ENCODE measurements at regions not wholly inside any gene's neighbourhood (a gene's known extent, or its start where the extent isn't known, plus 50 kb on each side); places are given as distances from the start of the nearest gene placed in this dataset.

DNA sequence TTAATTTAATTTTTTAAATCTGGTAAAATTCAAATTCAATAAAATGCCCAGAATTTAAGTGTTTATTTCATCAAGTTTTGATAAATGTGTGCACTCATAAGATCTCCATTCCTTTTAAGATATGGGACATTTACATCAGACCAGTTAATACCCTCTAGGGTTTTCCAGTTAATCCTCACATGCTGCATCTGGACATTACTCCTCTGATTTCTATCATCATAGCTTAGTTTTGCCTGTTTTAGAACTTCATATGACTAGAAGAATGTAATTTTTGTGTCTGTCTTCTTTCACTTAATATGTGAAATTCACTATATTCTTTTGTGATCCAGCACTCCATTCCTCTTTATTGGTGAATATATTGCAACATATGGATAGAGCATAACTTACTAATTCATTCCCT, 727.7 kb upstream of the FAM241A start:
- Histone ChIP-seq H3K4me1 (no peaks in the 10 kb centered on the region), H3K27ac (no peak overlapping the region), H3K4me2 (no peak overlapping the region), H3K4me3 (no peak overlapping the region), H3K9me3 (no peaks in the 10 kb centered on the region)
- ATAC-seq (no peak), DNase-seq (ENCODE audit: low read depth in 1 of 2, low spot score in 1 of 2) (no peak), FAIRE-seq (no peak)
- ChIA-PET POLR2A (no interaction called here), CTCF (no interaction called here)
- TF ChIP-seq CHD4 (IDR thresholded peaks at IDR 0.05; ENCODE audit: borderline replicate concordance) (no peak), ZNF302 (CRISPR knock-in tag; IDR thresholded peaks at IDR 0.05) (no peak), ZFP36 (IDR thresholded peaks at IDR 0.05; ENCODE audit: borderline replicate concordance, partially characterized antibody) (no peak), E2F6 (IDR thresholded peaks at IDR 0.05; ENCODE audit: borderline replicate concordance, low read depth) (no peak), ZC3H11A (IDR thresholded peaks at IDR 0.05) (no peak), USF2 (IDR thresholded peaks at IDR 0.05) (no peak), ELK1 (IDR thresholded peaks at IDR 0.05; ENCODE audit: low read depth, low read length) (no peak)

DNA sequence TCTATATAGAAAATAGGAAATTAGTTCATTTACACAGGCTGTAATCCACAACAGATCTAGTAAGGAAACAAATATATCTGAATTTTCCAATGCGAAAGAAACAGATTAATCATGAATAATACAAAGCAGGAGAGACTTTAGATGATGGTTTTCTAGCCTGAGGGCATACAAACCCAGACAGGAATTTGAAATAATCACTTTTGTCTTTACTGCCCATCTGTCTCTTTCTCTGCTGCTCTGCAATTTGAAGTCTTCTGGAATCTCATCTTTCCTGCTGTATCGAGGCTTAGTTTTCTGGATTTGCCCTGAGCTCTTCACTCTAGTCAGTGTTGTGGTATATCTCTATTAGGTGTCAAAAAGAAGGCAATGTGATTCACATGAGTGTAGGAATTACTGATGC, 711.8 kb upstream of the FAM241A start:
- ATAC-seq: no peak

More for the DNA sequence above, 711.8 kb upstream of the FAM241A start:
- Histone ChIP-seq H3K9me3 (no peaks in the 10 kb centered on the region), H3K27ac (no peak overlapping the region), H3K4me2 (no peak overlapping the region), H3K4me3 (no peak overlapping the region), H3K4me1 (no peaks in the 10 kb centered on the region)
- ChIA-PET CTCF (no interaction called here), POLR2A (no interaction called here)
- no peak for FAIRE-seq
- WGBS (ENCODE audit: missing lambda C conversion rate): 11% methylated on average over 2 of the region's 2 CpGs
- no peak for DNase-seq (ENCODE audit: low read depth in 1 of 2, low spot score in 1 of 2)
- TF ChIP-seq ZNF302 (CRISPR knock-in tag; IDR thresholded peaks at IDR 0.05) (no peak), RFX5 (IDR thresholded peaks at IDR 0.05) (no peak), RAD21 (conservative IDR thresholded peaks at IDR 0.05 in 1 of 2, IDR thresholded peaks at IDR 0.05 in 1 of 2) (no peak), CTCF (IDR thresholded peaks at IDR 0.05) (no peak), NFE2L2 (conservative IDR thresholded peaks at IDR 0.05; ENCODE audit: low read length) (no peak), HMGXB4 (CRISPR knock-in tag; IDR thresholded peaks at IDR 0.05; ENCODE audit: borderline replicate concordance) (no peak), EHMT2 (IDR thresholded peaks at IDR 0.05; ENCODE audit: low read depth) (no peak), RCOR1 (IDR thresholded peaks at IDR 0.05; ENCODE audit: low read depth, low read length) (no peak), CHD2 (IDR thresholded peaks at IDR 0.05; ENCODE audit: low read length, partially characterized antibody) (no peak), E2F6 (IDR thresholded peaks at IDR 0.05; ENCODE audit: borderline replicate concordance, low read depth) (no peak), HEYL (CRISPR knock-in tag; IDR thresholded peaks at IDR 0.05) (no peak), ELK1 (IDR thresholded peaks at IDR 0.05; ENCODE audit: low read depth, low read length) (no peak)
- TF ChIP-seq, protein P1, sequence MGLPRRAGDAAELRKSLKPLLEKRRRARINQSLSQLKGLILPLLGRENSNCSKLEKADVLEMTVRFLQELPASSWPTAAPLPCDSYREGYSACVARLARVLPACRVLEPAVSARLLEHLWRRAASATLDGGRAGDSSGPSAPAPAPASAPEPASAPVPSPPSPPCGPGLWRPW (IDR thresholded peaks at IDR 0.05): no peak
